Daoy (cell line): ENCODE measurements at regions not wholly inside any gene's neighbourhood (a gene's known extent, or its start where the extent isn't known, plus 50 kb on each side); places are given as distances from the start of the nearest gene placed in this dataset.
"Not testable (repeated sequence)": the region's sequence is repeated elsewhere in the genome, so short reads cannot be mapped to it uniquely, and the experiment has no call there.

Source experiments
- DNase-seq: peaks from one replicate; pipeline ENCODE4 v3.0.0-alpha.2; 2015; ENCODE audit warnings: low read depth

- no peak for DNase-seq
These were observed 249.2 kb downstream of the FRK start for GRCh38 chr6:115811541-115811940.

DNA sequence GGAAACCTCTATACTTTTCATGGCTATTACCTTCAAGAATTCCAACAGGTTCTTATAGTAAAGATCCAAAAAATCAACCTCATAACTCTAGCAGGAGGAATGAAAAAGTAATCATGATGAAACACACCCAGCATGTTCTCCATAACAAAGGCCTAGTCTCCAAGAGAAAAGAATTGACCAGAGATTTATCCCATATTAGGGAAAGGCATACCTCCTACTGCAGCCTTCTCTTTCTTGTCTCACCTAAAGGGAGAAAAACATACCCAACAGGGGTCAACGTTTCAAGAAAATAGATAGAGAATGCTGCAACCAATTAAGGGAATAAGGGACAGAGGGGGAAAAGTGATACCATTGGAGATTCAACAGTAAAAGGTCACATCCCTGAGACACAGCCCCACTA, 262.5 kb downstream of the FRK start:
- no peak for DNase-seq

GRCh38 chr6:115796829-115797228, 263.9 kb downstream of the FRK start:
- no peak for DNase-seq

GRCh38 chr6:115796061-115796460, 264.6 kb downstream of the FRK start:
- peak; percentile 66 for DNase-seq

DNA sequence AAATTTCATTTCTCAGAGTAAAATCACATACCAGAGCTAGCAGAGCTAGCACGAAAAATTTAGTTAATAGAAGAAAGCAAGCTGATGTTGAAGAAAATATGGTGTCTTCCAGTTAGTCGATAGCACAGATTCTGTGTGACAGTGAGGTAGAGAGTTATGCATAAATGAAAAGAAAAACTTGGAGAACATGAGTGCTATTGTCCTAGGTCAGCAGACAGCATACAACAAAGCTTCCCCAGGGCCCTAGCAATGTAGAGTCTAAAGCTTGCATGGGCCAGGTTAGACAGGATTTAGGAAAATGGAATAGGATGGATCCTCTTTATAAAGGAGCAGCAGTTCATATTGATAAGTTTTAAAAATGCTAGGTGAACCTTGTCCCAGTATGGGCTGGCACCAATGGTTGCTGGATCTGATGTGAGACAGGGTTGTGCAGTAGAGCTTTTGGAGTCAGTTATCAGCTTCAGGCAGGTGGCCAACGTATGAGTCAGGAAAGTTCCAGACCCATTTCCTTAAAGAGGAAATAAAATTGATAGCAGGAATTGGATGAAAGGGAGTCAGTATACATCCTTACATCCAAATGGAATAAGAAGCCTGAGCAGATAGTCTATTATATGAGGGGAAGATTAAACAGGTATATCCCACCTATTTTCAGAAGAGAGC, 277.2 kb downstream of the FRK start:
- peak; percentile 69 for DNase-seq

- no peak for DNase-seq
These were observed 278.1 kb downstream of the FRK start for GRCh38 chr6:115782612-115783011.

DNA sequence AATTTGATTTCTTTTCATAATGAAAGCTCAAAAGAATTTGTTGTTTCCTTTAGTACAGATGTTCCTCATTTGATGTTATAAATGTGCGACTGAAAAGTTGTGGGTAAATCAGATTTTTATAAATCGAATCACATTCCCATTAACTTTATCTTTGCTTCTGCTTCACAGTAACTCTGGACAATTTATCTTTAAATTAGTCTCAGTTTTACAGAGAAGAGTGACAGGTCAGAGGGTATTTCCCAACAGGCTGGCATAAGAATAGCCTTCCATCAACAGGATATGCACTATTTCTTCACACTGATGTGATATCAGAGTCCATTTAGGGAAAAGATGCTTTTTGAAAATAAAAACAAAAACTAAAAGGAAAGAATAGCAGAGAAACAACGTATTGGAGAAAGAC, 286.9 kb downstream of the FRK start:
- DNase-seq: no peak

DNA sequence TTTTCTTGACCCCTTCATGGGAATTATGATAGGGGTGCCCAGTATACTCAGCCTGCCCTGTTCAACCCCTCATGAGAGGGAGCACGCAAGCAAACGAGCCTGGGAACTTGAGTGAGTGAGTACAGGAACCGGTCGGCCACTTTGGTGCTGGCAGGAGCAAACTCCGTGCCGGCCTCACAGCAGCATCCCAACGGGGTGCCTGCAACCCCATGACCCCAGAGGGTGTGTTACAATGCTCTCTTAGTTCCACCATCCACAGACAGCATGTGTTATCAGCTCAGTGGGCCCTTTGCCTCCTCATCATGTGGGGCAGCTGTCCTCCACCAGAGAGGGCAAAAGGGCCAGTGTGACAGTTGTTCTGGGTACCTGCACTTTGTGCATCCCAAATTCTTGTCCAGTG, 289.8 kb downstream of the FRK start:
- DNase-seq: no peak

GRCh38 chr6:115768500-115768899, 292.2 kb downstream of the FRK start:
- no peak for DNase-seq

- no peak for DNase-seq
These were observed 292.8 kb downstream of the FRK start for GRCh38 chr6:115767931-115768330.

DNA sequence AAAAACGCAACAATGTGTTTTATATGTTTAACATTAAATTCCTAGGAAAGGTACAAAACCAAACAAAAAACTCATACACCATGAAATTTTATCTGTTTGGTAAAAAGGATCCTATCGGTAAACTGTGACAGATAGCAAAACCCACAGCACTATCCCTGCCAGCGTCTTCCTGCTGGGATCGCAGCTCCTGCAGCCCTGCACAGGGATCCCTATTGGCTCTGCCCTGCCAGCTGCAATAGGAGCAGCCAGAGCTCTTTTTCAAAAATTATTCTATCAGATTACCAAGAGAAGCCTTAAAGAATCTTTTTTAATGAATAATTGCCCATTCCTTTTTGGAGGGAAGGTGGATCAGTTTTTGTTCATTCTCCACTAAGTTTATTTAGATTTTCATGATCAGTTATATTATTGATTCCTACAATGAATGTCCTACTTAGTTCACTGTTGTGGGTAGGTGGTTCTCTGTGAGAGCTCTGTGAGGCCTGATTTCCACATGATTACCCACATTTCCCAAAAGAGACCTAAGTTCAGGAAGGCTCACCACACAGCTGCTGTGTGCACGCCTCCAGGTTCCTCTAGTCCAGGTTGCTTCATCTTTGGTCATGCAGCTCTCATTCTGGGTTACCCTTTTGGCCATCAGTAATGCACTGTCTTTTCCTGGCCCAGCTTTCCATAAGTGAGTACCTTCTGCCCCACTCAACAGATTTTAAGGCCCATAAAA, 293.8 kb downstream of the FRK start:
- DNase-seq: no peak

GRCh38 chr6:115765966-115766365, 294.7 kb downstream of the FRK start:
- no peak for DNase-seq

DNA sequence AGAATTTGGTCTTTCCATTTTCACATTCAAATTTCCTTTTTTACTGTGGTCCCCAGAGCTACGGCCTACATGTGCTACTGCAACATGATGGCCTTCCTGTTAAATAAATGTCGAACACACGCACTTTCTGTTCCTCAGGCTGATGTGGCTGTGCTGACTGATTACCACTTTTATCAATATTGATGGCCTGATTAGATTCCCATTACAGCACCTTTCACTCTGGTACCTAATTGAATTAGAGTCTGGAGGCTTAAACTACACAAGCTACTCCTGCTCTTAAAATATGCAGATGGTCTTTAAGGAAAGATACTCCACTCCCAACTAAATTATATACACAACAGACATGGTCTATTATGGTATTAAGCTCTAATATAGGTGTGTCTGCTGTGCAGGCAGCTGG, 301.6 kb downstream of the FRK start:
- no peak for DNase-seq

- peak; percentile 5 for DNase-seq
These were observed 307.2 kb downstream of the FRK start for GRCh38 chr6:115753446-115753845.

DNA sequence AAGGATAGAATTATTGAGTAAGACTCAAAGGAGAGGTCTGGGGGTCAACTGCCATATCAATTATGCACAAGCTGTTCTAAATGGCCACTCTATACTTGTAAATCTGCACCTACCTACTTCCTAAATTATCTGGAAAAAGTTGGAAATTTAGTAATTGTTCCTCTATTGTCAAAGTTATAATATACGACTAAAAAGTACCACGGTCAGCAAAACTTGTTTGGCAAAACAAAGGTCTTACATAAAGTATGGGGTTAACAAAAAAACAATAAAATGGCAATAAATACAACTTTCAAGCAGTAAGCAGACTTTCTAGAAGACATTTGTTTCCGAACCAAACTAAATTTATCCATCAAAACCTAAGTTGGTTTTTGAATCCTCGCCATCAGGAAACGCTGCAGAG, 309.7 kb downstream of the FRK start:
- no peak for DNase-seq

DNA sequence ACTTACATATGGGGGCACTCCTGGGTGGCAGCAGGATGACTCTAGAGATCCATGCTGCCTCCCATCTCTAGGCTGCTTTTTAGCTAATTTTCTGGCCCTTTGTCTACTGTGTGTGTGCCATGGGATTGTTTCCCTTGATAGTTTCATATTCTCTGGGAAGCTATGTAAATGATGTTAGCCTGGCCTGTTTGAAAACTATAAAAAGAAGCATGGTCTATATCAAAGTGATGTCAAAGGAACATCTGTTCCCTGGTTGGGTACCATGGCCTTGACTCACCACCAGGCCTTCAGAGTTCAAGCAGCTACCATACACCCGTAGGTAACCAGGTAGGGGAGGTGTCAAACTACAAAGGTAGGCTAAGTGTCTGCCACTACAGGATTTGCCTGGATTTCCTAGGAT, 310.4 kb downstream of the FRK start:
- no peak for DNase-seq

GRCh38 chr6:115747719-115748118, 313.0 kb downstream of the FRK start:
- no peak for DNase-seq

DNA sequence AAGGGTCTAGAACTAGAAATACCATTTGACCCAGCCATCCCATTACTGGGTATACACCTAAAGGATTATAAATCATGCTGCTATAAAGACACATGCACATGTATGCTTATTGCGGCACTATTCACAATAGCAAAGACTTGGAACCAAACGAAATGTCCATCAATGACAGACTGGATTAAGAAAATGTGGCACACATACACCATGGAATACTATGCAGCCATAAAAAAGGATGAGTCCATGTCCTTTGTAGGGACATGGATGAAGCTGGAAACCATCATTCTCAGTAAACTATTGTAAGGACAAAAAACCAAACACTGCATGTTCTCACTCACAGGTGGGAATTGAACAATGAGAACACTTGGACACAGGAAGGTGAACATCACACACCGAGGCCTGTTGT, 314.1 kb downstream of the FRK start:
- DNase-seq: not testable (repeated sequence)

GRCh38 chr6:115740907-115741306, 319.8 kb downstream of the FRK start:
- DNase-seq: no peak

GRCh38 chr6:115735610-115736009, 325.1 kb downstream of the FRK start:
- DNase-seq: no peak

DNA sequence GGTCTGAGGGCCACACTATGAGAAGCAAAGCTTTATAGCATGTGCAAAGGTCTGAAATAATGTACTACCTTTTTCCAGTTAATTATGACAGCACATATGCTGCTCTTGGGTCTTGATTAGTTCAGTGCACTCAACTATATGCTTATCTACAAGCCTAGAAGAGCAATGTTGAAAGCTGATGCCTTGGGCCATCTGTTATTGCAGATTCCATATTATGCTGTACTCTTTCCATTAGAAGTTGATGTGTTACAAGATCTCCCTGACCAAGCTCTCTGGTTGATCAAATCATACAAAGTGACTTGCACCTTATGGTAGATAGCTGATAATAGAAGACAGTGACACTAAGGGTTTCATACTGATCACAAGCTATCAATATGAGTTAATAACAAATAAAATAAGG, 327.3 kb downstream of the FRK start:
- no peak for DNase-seq

DNA sequence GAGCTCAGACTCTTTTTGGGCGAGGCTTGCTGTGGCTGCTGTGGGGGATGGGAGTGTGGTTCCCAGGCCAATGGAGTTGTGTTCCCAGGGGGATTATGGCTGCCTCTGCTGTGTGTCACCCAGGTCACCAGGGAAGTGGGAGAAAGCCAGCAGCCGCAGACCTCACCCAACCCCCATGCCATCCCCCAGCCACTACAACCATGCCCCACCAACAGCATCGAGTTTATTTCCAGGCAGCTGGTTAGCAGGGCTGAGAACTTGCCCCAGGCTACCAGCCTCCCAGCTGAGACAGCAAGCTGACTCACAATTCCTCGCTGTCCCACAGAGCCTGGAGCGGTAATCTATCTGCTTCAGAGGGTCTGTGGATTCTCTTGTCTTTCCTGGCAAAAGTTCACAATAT, 331.7 kb downstream of the FRK start:
- DNase-seq: peak; percentile 71

DNA sequence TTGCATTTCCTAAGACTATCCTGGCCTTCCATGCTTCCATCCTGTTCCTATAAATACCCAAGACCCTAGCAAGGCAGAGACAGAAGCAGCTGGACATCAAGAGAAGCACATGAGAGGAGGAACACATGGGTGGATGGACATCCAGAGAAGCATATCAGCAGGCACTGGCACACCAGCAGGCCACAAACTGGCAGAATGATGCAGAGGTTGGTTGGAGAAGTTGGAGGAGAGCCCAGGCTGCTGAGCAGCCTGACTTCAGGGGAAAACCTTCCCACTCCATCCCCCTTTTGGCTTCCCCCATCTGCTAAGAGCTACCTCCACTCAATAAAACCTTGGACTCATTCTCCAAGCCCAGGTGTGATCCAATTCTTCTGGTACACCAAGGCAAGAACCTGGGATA, 332.5 kb downstream of the FRK start:
- DNase-seq: no peak

DNA sequence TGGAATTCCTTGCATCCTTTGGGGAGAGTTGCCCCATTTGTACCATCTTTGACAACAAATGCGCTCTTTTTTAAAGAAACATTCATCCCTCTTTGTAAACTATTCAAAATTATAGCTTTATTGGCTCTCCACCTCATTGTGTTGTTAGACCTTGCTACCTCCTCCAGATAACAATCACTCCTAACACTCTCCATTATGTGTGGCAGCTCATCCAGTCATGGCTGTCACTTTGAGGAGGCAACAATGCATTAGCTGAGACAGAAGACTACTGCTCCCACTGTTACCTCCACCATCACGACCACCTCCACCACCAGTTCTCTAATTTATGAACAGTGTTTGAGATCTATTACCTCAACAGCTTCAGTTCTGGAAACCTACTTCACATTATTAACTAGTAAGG, 339.1 kb downstream of the FRK start:
- no peak for DNase-seq
